HG02798 (cell line): ENCODE measurements at regions not wholly inside any gene's neighbourhood (a gene's known extent, or its start where the extent isn't known, plus 50 kb on each side); places are given as distances from the start of the nearest gene placed in this dataset.
"Not testable (repeated sequence)": the region's sequence is repeated elsewhere in the genome, so short reads cannot be mapped to it uniquely, and the experiment has no call there.

Experiments
- ATAC-seq: cut with Tn5 transposase; IDR thresholded peaks from one replicate; pipeline ENCODE4 v1.9.1; 2021; ENCODE audit warnings: mild to moderate bottlenecking; ENCODE audit not compliant: unreplicated experiment, poor library complexity

GRCh38 chr4:1533501-1534064 lies 127.3 kb upstream of the NKX1-1 start:
- ATAC-seq = no peak

DNA sequence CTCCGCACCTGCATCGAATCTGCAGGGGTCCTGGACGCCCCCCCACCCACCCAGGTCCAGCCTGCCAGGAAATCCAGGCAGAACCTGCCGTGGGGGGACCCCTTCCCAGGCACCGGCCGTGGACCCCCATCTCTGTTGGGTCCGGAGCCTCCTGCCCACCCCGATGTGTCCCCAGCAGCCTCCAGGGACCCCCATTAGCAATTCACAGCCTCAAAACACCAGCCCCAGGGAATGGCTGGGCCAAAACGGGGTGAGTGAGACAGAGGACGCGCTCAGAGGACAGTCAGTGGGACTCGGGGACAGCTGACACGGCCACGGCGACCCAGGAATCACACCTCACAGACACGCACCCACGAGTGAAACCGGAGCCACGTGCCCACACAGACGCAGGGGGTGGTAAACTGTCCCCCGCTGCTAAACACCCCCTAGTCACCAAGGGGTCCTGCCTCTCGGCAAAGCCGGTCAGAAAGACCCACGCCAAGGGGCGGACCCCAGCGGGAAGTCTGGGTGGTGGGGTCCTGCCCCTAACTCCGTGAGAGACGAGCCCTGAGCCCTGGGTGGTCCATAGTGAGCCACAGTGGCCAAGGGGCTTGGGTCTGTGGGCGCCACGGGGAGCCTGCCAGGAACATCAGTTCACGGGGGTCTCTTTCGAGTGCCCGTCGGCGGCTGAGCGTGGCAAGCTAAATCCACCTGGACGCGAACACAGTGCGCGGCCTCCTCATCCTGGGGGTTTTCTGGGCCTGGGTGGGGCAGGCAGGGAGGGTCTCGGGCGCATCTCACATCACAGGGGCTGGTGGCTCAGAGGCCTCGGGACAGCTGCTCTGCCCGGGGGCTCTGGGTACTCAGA lies 126.5 kb upstream of the NKX1-1 start:
- no peak for ATAC-seq

DNA sequence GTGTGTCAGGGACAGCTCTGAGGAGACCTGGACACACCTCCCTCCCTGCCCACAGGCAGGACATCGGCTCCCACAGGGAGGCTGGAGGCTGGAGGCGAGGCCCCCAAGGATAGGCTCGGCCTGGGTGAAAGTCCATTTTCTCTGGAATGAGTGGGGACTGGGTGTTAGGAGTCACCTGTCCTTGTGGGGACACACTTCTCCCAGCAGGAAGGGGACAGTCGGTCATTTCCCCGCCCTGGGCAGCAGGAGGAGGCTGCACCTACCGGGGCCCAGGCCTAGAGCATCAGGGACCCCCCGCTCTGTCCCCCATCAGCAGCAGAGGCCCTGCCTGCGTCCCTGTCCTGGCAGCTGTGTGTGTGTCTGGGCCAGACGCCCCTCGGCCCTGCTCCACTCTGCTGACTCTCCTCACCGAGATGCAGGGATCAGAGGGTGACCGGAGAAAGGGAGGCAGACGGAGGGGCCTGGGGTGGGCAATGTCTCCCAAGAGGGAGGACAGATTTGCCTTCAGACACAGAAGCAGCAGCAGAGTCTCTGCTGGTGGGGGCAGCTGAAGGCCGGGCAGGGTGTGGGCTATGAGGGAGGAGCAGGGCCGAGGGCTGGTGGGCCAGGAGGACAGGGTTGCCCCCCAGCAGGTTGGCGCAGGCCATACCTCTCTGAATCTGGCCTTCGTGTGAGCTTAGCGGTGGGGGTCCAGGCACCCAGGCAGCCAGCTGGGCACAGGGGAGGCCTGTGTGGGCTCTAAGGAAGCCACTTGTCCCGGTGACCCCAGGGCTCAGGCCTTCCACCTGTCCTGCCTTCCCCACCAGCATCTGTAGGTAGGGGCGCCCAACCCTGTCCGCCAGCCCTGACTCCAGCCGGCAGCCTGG lies 125.7 kb upstream of the NKX1-1 start:
- ATAC-seq = no peak

DNA sequence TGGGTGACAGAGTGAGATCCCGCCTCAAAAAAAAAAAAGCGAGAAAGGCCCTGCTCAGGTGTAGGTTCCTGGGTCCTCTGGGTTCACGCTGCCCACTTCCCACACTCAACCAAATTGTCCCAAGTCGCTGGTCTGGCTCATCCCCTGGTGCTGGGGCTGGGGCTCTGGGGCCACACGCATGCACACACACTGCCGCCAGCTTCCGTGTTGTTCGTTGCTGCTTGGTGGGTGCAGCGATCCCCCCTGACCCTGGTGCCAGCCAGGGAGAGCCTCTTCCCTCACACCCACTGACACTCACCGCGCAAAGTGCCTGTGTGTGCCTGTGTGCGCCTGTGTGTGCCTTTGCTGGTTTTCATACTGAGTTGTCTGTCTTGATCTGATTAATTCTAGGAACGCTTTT lies 124.1 kb upstream of the NKX1-1 start:
- no peak for ATAC-seq

DNA sequence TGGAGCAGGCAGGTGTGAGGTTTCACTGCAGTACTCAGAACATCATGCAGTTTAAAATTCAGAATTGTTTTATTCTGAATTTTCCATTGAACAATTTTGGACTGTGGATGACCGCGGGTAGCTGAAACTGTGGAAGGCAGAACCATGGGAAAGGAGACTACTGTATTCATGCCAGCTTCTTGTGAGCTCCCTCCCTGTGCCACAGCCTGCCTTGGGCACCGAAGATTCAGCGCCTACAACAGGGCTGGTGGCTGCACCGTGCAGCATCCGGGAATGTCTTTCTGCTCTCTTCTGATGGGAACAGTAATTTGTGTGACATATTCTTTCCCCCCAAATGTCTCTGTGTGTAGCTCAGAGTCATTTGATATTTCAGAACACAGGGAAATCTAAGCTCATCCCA lies 118.5 kb upstream of the NKX1-1 start:
- no peak for ATAC-seq

- no peak for ATAC-seq
These were observed 117.8 kb upstream of the NKX1-1 start for GRCh38 chr4:1523907-1524636.

- ATAC-seq = no peak
These were observed 117.3 kb upstream of the NKX1-1 start for GRCh38 chr4:1523506-1523905.

GRCh38 chr4:1523033-1523432 lies 116.8 kb upstream of the NKX1-1 start:
- ATAC-seq = no peak

GRCh38 chr4:1522606-1523005 lies 116.4 kb upstream of the NKX1-1 start:
- ATAC-seq = no peak

DNA sequence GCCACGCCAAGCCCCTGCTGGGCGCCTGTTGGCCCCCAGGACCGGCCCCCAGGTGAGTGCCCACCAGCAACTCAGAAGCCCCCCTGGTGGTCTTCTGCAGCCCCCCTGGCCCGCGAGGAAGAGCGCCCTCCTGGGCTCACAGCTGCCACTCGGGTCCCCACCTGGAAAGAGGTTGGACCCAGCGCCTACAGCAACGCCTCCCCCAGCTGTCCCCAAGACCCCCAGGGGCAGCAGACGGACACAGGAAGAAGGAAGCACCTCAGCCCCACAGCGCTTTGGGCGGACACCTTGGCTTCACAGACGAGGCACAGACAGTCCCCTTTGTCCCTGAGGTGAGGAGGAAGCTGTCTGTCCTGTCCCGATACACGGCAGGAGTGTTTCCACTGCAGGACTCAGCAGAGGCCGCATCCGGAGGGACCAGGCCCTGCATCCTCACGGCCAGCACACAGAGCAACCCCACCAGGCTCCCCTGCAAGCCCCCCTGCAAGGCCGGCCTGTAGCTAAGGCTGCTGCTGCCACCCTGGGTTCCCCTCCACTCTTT lies 115.6 kb upstream of the NKX1-1 start:
- ATAC-seq = no peak

- not testable (repeated sequence) for ATAC-seq
These were observed 114.7 kb upstream of the NKX1-1 start for GRCh38 chr4:1520795-1521576.

GRCh38 chr4:1519787-1520661 lies 113.8 kb upstream of the NKX1-1 start:
- no peak for ATAC-seq

GRCh38 chr4:1518997-1519700 lies 112.9 kb upstream of the NKX1-1 start:
- no peak for ATAC-seq

GRCh38 chr4:1517592-1518411 lies 111.6 kb upstream of the NKX1-1 start:
- no peak for ATAC-seq

GRCh38 chr4:1516881-1517480 lies 110.7 kb upstream of the NKX1-1 start:
- ATAC-seq = no peak

DNA sequence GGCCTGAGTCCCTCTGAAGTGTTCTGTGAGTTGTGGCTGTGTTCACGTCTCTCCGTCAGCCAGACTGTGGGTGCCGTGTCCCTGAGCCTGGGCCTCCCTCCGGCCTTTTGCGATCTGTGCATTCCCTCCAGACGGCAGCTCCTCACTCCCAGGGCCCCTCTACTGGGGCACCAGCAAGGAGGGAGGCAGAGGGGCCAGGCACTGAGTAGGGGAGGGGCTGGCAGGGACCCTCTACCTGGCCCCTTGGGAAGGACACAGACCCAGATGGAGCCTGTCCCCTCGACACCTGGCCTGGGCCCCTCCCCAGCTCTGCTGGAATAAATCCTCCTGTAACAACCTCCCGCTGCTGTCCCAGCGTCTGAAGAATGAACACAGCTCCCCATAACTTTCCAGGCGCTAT lies 110.0 kb upstream of the NKX1-1 start:
- ATAC-seq = no peak

DNA sequence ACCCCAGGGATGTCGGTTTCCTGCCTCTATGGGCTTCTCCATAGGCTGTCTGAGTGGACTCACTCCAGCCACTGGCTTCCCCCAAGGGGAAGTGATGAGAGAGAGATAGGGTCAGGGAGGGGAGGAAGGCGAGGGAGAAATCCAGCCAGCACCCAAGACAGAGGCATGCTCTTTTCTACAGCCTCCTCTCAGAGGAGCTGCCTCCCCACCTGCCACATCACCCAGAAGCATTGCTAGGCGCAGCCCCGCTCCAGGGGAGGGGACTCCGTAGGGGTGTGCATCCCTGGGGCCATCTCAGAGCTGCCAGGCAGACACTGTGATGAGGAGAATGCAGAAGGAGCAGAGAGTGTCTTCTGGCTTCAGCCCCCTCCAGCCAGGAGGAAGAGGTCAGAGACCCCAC lies 109.5 kb upstream of the NKX1-1 start:
- no peak for ATAC-seq
